ENCODE measurements at regions not wholly inside any gene's neighbourhood (a gene's known extent, or its start where the extent isn't known, plus 50 kb on each side); places are given as distances from the start of the nearest gene placed in this dataset.
A peak's percentile ranks its signal among the peaks of the same experiment; 100 is the strongest.

GRCh38 chr11:11034476-11034875 lies 176.6 kb upstream of the ZBED5 start:
- FAIRE-seq, result no peak

GRCh38 chr11:11032066-11032465 lies 174.2 kb upstream of the ZBED5 start:
- 81 to 87% (median 84%) methylated on average over 1 of the region's 1 CpG for WGBS, 3 donors
- Histone ChIP-seq H3K4me1 (ENCODE audit: control insufficient read depth in 3 of 3, insufficient read depth in 2 of 3, low read depth in 1 of 3, low read length in 2 of 3) (no peaks in the 10 kb centered on the region), H3K9me3 (ENCODE audit: control insufficient read depth in 2 of 2, insufficient read depth in 1 of 2, low read depth in 1 of 2, low read length in 1 of 2) (no peaks in the 10 kb centered on the region), H3K27me3 (ENCODE audit: control insufficient read depth in 3 of 3, insufficient read depth in 3 of 3, low read length in 3 of 3) (peaks cover 0 to 3% (median 2%) of the 10 kb centered on the region in 3 donors), H3K27ac (ENCODE audit: low read depth in 1 of 3, low read length in 2 of 3) (no peak overlapping the region), H3K36me3 (ENCODE audit: control insufficient read depth in 3 of 3, insufficient read depth in 2 of 3, low read depth in 1 of 3, low read length in 3 of 3) (no peaks in the 10 kb centered on the region), H3K4me3 (ENCODE audit: low read depth in 1 of 3, low read length in 3 of 3) (no peak overlapping the region)
- no peak for DNase-seq
- FAIRE-seq, result no peak

More at GRCh38 chr11:11034476-11034875, 176.6 kb upstream of the ZBED5 start:
- WGBS, 3 donors, result 31 to 69% (median 32%) methylated on average over 5 of the region's 5 CpGs
- H3K27me3 ChIP-seq (ENCODE audit: control insufficient read depth in 3 of 3, insufficient read depth in 3 of 3, low read length in 3 of 3), result peaks cover 0 to 3% (median 2%) of the 10 kb centered on the region in 3 donors
- H3K27ac ChIP-seq (ENCODE audit: low read depth in 1 of 3, low read length in 2 of 3), result no peak overlapping the region
- DNase-seq, result no peak
- no peaks in the 10 kb centered on the region for H3K4me1 ChIP-seq (ENCODE audit: control insufficient read depth in 3 of 3, insufficient read depth in 2 of 3, low read depth in 1 of 3, low read length in 2 of 3)
- H3K9me3 ChIP-seq (ENCODE audit: control insufficient read depth in 2 of 2, insufficient read depth in 1 of 2, low read depth in 1 of 2, low read length in 1 of 2), result no peaks in the 10 kb centered on the region
- H3K36me3 ChIP-seq (ENCODE audit: control insufficient read depth in 3 of 3, insufficient read depth in 2 of 3, low read depth in 1 of 3, low read length in 3 of 3), result no peaks in the 10 kb centered on the region
- H3K4me3 ChIP-seq (ENCODE audit: low read depth in 1 of 3, low read length in 3 of 3), result no peak overlapping the region

DNA sequence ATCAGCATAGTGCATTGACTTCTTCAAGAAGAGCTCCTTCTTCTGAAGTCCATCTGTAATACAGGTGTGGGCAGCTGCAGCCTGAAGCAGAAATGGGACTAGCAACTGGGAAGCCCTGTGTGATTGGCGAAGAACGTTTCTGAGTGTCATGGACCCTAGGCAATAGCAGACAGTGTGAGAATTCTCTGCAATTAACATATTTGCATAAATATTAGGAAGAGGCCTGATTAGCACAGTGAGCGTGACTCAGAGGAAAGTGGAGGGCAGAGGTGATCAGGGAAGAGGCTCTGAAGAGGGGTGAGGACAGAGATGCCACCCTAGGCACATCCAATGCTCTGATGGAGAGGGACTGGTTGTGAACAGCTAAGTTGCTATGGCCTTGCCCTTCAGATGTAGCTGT lies 171.2 kb upstream of the ZBED5 start:
- no peak for DNase-seq
- no peak overlapping the region for H3K4me3 ChIP-seq (ENCODE audit: low read depth in 1 of 3, low read length in 3 of 3)
- 84 to 89% (median 87%) methylated on average over 3 of the region's 3 CpGs for WGBS, 3 donors
- H3K9me3 ChIP-seq (ENCODE audit: control insufficient read depth in 2 of 2, insufficient read depth in 1 of 2, low read depth in 1 of 2, low read length in 1 of 2), result no peaks in the 10 kb centered on the region
- no peak for FAIRE-seq
- H3K27me3 ChIP-seq (ENCODE audit: control insufficient read depth in 3 of 3, insufficient read depth in 3 of 3, low read length in 3 of 3), result peaks cover 0 to 3% (median 0%) of the 10 kb centered on the region in 3 donors
- no peaks in the 10 kb centered on the region for H3K4me1 ChIP-seq (ENCODE audit: control insufficient read depth in 3 of 3, insufficient read depth in 2 of 3, low read depth in 1 of 3, low read length in 2 of 3)
- no peak overlapping the region for H3K27ac ChIP-seq (ENCODE audit: low read depth in 1 of 3, low read length in 2 of 3)
- H3K36me3 ChIP-seq (ENCODE audit: control insufficient read depth in 3 of 3, insufficient read depth in 2 of 3, low read depth in 1 of 3, low read length in 3 of 3), result no peaks in the 10 kb centered on the region

DNA sequence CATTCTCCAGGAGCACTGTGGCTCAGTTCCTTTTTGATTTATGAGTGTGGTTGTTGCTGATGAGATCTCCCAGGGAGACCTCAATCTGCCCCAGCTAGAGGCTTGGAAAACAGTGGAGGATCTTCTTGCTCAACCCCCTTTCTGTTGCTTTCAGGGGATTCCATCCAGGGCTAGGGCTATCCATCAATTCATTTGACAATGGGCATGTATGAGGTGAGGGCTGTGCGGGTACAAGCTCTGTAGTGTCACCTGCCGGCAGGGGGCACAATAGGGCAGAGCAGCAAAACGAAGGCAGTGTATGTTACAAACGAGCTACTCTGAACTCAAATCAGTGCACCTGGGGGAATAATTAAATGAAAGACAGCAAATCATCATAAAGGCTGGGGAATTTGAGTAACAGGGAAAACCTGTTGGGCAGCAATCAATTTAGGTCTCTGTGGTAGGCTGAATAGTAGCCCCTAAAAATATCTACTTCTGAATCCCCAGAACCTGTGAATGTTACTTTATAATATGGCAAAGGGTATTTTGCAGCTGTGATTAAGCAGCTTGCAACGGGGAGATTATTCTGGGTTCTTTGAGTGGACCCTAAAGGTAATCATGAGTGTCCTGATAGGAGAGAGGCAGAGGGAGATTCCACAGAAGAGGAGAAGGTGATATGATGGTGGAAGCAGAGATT lies 170.3 kb upstream of the ZBED5 start:
- DNase-seq, result peak; percentile 66 to 69
- H3K9me3 ChIP-seq (ENCODE audit: control insufficient read depth in 2 of 2, insufficient read depth in 1 of 2, low read depth in 1 of 2, low read length in 1 of 2), result no peaks in the 10 kb centered on the region
- no peaks in the 10 kb centered on the region for H3K36me3 ChIP-seq (ENCODE audit: control insufficient read depth in 3 of 3, insufficient read depth in 2 of 3, low read depth in 1 of 3, low read length in 3 of 3)
- H3K4me3 ChIP-seq (ENCODE audit: low read depth in 1 of 3, low read length in 3 of 3), result no peak overlapping the region
- 11 to 23% (median 15%) methylated on average over 5 of the region's 5 CpGs for whole genome bisulfite sequencing, 3 donors
- no peak for FAIRE-seq
- H3K27ac ChIP-seq (ENCODE audit: low read depth in 1 of 3, low read length in 2 of 3), result no peak overlapping the region
- H3K4me1 ChIP-seq (ENCODE audit: control insufficient read depth in 3 of 3, insufficient read depth in 2 of 3, low read depth in 1 of 3, low read length in 2 of 3), result no peaks in the 10 kb centered on the region
- H3K27me3 ChIP-seq (ENCODE audit: control insufficient read depth in 3 of 3, insufficient read depth in 3 of 3, low read length in 3 of 3), result peaks cover 0 to 3% (median 0%) of the 10 kb centered on the region in 3 donors

DNA sequence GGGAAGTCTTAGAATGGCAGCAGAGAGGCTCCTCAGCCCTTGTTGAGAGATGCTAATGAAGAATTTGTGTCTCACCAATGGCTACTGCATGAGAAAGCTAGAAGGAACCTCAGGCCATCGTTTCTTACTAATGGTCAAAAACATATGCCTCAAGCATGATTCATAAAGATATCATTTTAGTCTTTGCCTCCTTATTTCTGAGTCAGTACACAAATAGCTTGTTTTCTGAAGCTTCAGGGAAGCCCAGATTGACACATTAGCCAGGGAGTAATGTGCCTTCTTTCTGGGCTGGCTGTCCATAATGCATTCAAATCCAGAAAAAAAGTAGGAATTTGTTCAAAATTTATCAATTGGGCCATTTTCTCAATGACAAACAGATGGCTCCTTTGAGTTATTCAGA lies 169.4 kb upstream of the ZBED5 start:
- 22 to 53% (median 34%) methylated on average over 1 of the region's 1 CpG for WGBS, 3 donors
- H3K27ac ChIP-seq (ENCODE audit: low read depth in 1 of 3, low read length in 2 of 3), result no peak overlapping the region
- peaks cover 0 to 3% (median 0%) of the 10 kb centered on the region in 3 donors for H3K27me3 ChIP-seq (ENCODE audit: control insufficient read depth in 3 of 3, insufficient read depth in 3 of 3, low read length in 3 of 3)
- no peak for DNase-seq
- H3K9me3 ChIP-seq (ENCODE audit: control insufficient read depth in 2 of 2, insufficient read depth in 1 of 2, low read depth in 1 of 2, low read length in 1 of 2), result no peaks in the 10 kb centered on the region
- H3K4me3 ChIP-seq (ENCODE audit: low read depth in 1 of 3, low read length in 3 of 3), result no peak overlapping the region
- no peaks in the 10 kb centered on the region for H3K36me3 ChIP-seq (ENCODE audit: control insufficient read depth in 3 of 3, insufficient read depth in 2 of 3, low read depth in 1 of 3, low read length in 3 of 3)
- no peaks in the 10 kb centered on the region for H3K4me1 ChIP-seq (ENCODE audit: control insufficient read depth in 3 of 3, insufficient read depth in 2 of 3, low read depth in 1 of 3, low read length in 2 of 3)
- no peak for FAIRE-seq

DNA sequence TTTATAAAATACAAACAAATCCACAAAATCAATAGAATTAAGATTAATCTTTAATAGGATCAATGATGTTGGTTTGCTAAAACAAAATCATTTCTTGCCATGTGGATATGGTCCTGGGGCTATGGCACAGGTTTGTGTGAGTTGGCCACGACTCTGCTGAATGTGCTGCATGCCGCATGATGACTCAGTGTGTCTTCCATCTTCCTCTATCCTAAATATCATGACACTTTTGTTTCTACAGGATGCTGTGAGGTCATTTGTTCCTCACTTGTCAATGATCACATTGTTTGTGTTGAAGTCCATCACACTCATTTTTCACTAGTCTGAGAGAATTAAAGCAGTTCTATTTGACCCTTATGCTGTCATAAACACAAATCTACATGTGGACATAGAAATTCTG lies 167.2 kb upstream of the ZBED5 start:
- Histone ChIP-seq H3K36me3 (ENCODE audit: control insufficient read depth in 3 of 3, insufficient read depth in 2 of 3, low read depth in 1 of 3, low read length in 3 of 3) (no peaks in the 10 kb centered on the region), H3K9me3 (ENCODE audit: control insufficient read depth in 2 of 2, insufficient read depth in 1 of 2, low read depth in 1 of 2, low read length in 1 of 2) (no peaks in the 10 kb centered on the region), H3K4me1 (ENCODE audit: control insufficient read depth in 3 of 3, insufficient read depth in 2 of 3, low read depth in 1 of 3, low read length in 2 of 3) (no peaks in the 10 kb centered on the region), H3K27ac (ENCODE audit: low read depth in 1 of 3, low read length in 2 of 3) (no peak overlapping the region), H3K4me3 (ENCODE audit: low read depth in 1 of 3, low read length in 3 of 3) (no peak overlapping the region), H3K27me3 (ENCODE audit: control insufficient read depth in 3 of 3, insufficient read depth in 3 of 3, low read length in 3 of 3) (no peaks in the 10 kb centered on the region)
- FAIRE-seq (no peak), DNase-seq (no peak)
- 63 to 76% (median 70%) methylated on average over 2 of the region's 2 CpGs for WGBS, 3 donors

- H3K4me3 ChIP-seq (ENCODE audit: low read depth in 1 of 3, low read length in 3 of 3), result no peak overlapping the region
- no peaks in the 10 kb centered on the region for H3K4me1 ChIP-seq (ENCODE audit: control insufficient read depth in 3 of 3, insufficient read depth in 2 of 3, low read depth in 1 of 3, low read length in 2 of 3)
- FAIRE-seq (no peak), DNase-seq (peak; percentile 19 to 33)
- WGBS, 3 donors, result 15 to 25% (median 16%) methylated on average over 4 of the region's 4 CpGs
- H3K9me3 ChIP-seq (ENCODE audit: control insufficient read depth in 2 of 2, insufficient read depth in 1 of 2, low read depth in 1 of 2, low read length in 1 of 2), result no peaks in the 10 kb centered on the region
- H3K27ac ChIP-seq (ENCODE audit: low read depth in 1 of 3, low read length in 2 of 3), result no peak overlapping the region
- H3K27me3 ChIP-seq (ENCODE audit: control insufficient read depth in 3 of 3, insufficient read depth in 3 of 3, low read length in 3 of 3), result no peaks in the 10 kb centered on the region
- H3K36me3 ChIP-seq (ENCODE audit: control insufficient read depth in 3 of 3, insufficient read depth in 2 of 3, low read depth in 1 of 3, low read length in 3 of 3), result no peaks in the 10 kb centered on the region
Observed at GRCh38 chr11:11022125-11022730, 164.4 kb upstream of the ZBED5 start.

DNA sequence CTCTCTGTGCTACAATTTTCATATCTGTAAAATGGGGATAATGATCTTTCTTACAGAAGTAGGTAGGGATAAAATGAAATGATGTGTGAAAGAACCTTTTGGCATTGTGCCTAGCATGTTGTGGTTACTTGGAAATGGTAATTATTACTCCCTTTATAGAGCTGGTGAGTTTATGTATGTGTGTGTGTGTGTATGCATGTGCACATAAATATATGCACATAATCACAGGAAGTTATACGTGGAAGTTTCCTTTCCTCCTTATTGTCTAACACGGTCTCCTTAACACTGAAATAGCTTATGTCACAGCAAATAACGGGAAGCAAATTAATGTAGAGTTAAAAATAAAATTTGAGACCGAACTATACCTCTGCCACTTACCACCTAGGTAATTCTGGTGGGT lies 163.7 kb upstream of the ZBED5 start:
- no peak for DNase-seq
- H3K27me3 ChIP-seq (ENCODE audit: control insufficient read depth in 3 of 3, insufficient read depth in 3 of 3, low read length in 3 of 3), result no peaks in the 10 kb centered on the region
- H3K4me3 ChIP-seq (ENCODE audit: low read depth in 1 of 3, low read length in 3 of 3), result no peak overlapping the region
- no peak overlapping the region for H3K27ac ChIP-seq (ENCODE audit: low read depth in 1 of 3, low read length in 2 of 3)
- no peak for FAIRE-seq
- no peaks in the 10 kb centered on the region for H3K9me3 ChIP-seq (ENCODE audit: control insufficient read depth in 2 of 2, insufficient read depth in 1 of 2, low read depth in 1 of 2, low read length in 1 of 2)
- no peaks in the 10 kb centered on the region for H3K36me3 ChIP-seq (ENCODE audit: control insufficient read depth in 3 of 3, insufficient read depth in 2 of 3, low read depth in 1 of 3, low read length in 3 of 3)
- WGBS, 3 donors, result 65 to 81% (median 67%) methylated on average over 4 of the region's 4 CpGs
- no peaks in the 10 kb centered on the region for H3K4me1 ChIP-seq (ENCODE audit: control insufficient read depth in 3 of 3, insufficient read depth in 2 of 3, low read depth in 1 of 3, low read length in 2 of 3)

- DNase-seq (peak in 1 of 2 donors; percentile 23), FAIRE-seq (no peak)
- Histone ChIP-seq H3K36me3 (ENCODE audit: control insufficient read depth in 3 of 3, insufficient read depth in 2 of 3, low read depth in 1 of 3, low read length in 3 of 3) (no peaks in the 10 kb centered on the region), H3K27ac (ENCODE audit: low read depth in 1 of 3, low read length in 2 of 3) (no peak overlapping the region), H3K9me3 (ENCODE audit: control insufficient read depth in 2 of 2, insufficient read depth in 1 of 2, low read depth in 1 of 2, low read length in 1 of 2) (no peaks in the 10 kb centered on the region), H3K4me3 (ENCODE audit: low read depth in 1 of 3, low read length in 3 of 3) (no peak overlapping the region), H3K27me3 (ENCODE audit: control insufficient read depth in 3 of 3, insufficient read depth in 3 of 3, low read length in 3 of 3) (no peaks in the 10 kb centered on the region), H3K4me1 (ENCODE audit: control insufficient read depth in 3 of 3, insufficient read depth in 2 of 3, low read depth in 1 of 3, low read length in 2 of 3) (no peaks in the 10 kb centered on the region)
- WGBS, 3 donors, result 25 to 53% (median 45%) methylated on average over 6 of the region's 6 CpGs
Observed at GRCh38 chr11:11020747-11021149, 162.9 kb upstream of the ZBED5 start.
